Hepatocyte (in vitro differentiated cells): ENCODE measurements at regions not wholly inside any gene's neighbourhood (a gene's known extent, or its start where the extent isn't known, plus 50 kb on each side); places are given as distances from the start of the nearest gene placed in this dataset.

Experiments used
- DNase-seq: peaks from one replicate; pipeline ENCODE4 v3.0.0-alpha.2; 2016; ENCODE audit warnings: low spot score
- H2AFZ ChIP-seq: fragments of 200-600 bp; sonication (generic); 2 replicates; pipeline ENCODE4 v1.6.0; 2016; ENCODE audit warnings: antibody characterized with exemption, mild to moderate bottlenecking
- H3K27ac ChIP-seq: fragments of 200-600 bp; sonication (generic); 2 replicates; pipeline ENCODE4 v1.5.1; 2016; ENCODE audit warnings: mild to moderate bottlenecking
- H3K27me3 ChIP-seq: fragments of 200-600 bp; sonication (generic); 2 replicates; pipeline ENCODE4 v1.6.1; 2016
- H3K36me3 ChIP-seq: fragments of 200-600 bp; sonication (generic); replicated peaks from 2 replicates; pipeline ENCODE4 v1.5.1; 2016; ENCODE audit warnings: low read depth; ENCODE audit not compliant: insufficient read depth
- H3K4me1 ChIP-seq: fragments of 200-600 bp; sonication (generic); 2 replicates; pipeline ENCODE4 v1.5.1; 2016; ENCODE audit warnings: mild to moderate bottlenecking, moderate library complexity; ENCODE audit not compliant: insufficient read depth
- H3K4me2 ChIP-seq: fragments of 200-600 bp; sonication (generic); 2 replicates; pipeline ENCODE4 v1.6.0; 2016
- H3K4me3 ChIP-seq: fragments of 200-600 bp; sonication (generic); 2 replicates; pipeline ENCODE4 v1.5.1; 2016; ENCODE audit warnings: mild to moderate bottlenecking
- H3K79me2 ChIP-seq: fragments of 200-600 bp; sonication (generic); 2 replicates; pipeline ENCODE4 v1.6.0; 2017; ENCODE audit warnings: mild to moderate bottlenecking
- H3K9me2 ChIP-seq: fragments of 200-600 bp; sonication (generic); replicated peaks from 2 replicates; pipeline ENCODE4 v1.6.0; 2017; ENCODE audit warnings: mild to moderate bottlenecking; ENCODE audit not compliant: insufficient read depth
- H3K9me3 ChIP-seq: fragments of 200-600 bp; sonication (generic); 2 replicates; pipeline ENCODE4 v1.5.1; 2016; ENCODE audit warnings: low read depth, mild to moderate bottlenecking
- H4K20me1 ChIP-seq: fragments of 200-600 bp; sonication (generic); 2 replicates; pipeline ENCODE4 v1.6.0; 2016; ENCODE audit warnings: mild to moderate bottlenecking; ENCODE audit not compliant: insufficient read depth, poor library complexity, severe bottlenecking
- EZH2 ChIP-seq: fragments of 200-600 bp; sonication (generic); IDR thresholded peaks from 2 replicates; pipeline ENCODE4 v1.6.1; 2016; ENCODE audit warnings: antibody characterized with exemption, mild to moderate bottlenecking, borderline replicate concordance
- EZH2phosphoT487 ChIP-seq: fragments of 200-600 bp; sonication (generic); IDR thresholded peaks from one replicate; pipeline ENCODE4 v1.6.1; 2018; ENCODE audit warnings: antibody characterized with exemption, mild to moderate bottlenecking, low read depth, moderate library complexity; ENCODE audit not compliant: unreplicated experiment, severe bottlenecking
- WGBS: methylation state at CpG from one replicate; pipeline ENCODE4 v1.1.6; 2016; ENCODE audit warnings: low lambda C conversion rate; ENCODE audit errors: missing lambda C conversion rate; 5-methylcytosine and 5-hydroxymethylcytosine counted together
- TF ChIP-seq, protein P1 (sequence below): fragments of 200-600 bp; sonication (generic); IDR thresholded peaks from 2 replicates; pipeline ENCODE4 v1.5.1; 2016; ENCODE audit warnings: antibody characterized with exemption, mild to moderate bottlenecking; ENCODE audit not compliant: poor library complexity

DNA sequence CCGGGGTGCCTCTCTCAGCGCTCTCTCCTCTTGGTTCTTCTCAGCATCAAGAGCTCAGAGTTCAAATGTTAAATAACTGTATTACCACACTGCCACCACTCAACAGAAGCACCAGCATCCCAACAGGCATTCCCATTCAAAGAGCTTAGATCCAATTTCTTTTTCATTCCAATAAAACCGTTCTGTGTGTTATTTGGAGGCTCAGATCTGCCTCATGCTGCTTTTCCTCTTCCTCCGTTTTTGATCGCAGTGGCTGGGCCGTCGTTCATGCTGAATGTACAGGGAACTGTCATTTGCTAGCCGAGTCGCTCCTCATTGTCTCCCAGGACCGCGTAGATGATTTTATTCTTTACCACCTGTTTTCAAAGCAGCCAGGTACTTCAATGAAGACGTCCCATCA, 798.9 kb upstream of the SALL3 start:
- no peaks in the 10 kb centered on the region for H3K4me1 ChIP-seq
- no peaks in the 10 kb centered on the region for H3K27me3 ChIP-seq
- no peaks in the 10 kb centered on the region for H3K36me3 ChIP-seq
- H3K79me2 ChIP-seq, result no peaks in the 10 kb centered on the region
- H3K27ac ChIP-seq, result no peak overlapping the region
- DNase-seq, result no peak
- TF ChIP-seq EZH2 (no peak), EZH2phosphoT487 (no peak)
- TF ChIP-seq, protein P1, sequence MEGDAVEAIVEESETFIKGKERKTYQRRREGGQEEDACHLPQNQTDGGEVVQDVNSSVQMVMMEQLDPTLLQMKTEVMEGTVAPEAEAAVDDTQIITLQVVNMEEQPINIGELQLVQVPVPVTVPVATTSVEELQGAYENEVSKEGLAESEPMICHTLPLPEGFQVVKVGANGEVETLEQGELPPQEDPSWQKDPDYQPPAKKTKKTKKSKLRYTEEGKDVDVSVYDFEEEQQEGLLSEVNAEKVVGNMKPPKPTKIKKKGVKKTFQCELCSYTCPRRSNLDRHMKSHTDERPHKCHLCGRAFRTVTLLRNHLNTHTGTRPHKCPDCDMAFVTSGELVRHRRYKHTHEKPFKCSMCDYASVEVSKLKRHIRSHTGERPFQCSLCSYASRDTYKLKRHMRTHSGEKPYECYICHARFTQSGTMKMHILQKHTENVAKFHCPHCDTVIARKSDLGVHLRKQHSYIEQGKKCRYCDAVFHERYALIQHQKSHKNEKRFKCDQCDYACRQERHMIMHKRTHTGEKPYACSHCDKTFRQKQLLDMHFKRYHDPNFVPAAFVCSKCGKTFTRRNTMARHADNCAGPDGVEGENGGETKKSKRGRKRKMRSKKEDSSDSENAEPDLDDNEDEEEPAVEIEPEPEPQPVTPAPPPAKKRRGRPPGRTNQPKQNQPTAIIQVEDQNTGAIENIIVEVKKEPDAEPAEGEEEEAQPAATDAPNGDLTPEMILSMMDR, result no peak
- H2AFZ ChIP-seq, result no peak overlapping the region
- no peak overlapping the region for H3K4me2 ChIP-seq
- no peaks in the 10 kb centered on the region for H3K9me3 ChIP-seq
- 82% methylated on average over 12 of the region's 12 CpGs for whole genome bisulfite sequencing
- H4K20me1 ChIP-seq, result no peaks in the 10 kb centered on the region
- no peak overlapping the region for H3K4me3 ChIP-seq
- no peaks in the 10 kb centered on the region for H3K9me2 ChIP-seq

DNA sequence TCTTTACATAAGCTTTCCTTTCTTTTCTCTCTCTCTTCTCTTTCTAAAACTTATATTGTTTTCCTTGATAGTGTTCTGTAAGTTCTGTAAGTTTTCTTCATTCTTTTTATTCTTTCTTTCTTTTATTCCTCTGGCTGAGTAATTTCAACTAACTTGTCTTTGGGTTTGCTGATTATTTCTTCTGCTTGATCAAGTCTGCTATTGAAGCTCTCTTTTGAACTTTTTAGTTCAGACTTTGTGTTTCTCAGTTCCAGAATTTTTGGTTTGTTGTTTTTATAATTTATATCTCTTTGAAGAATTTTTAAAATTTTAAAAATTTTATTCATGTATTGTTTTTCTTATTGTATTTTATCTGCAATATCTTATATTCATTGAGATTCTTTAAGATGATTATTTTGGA, 795.8 kb upstream of the SALL3 start:
- Histone ChIP-seq H3K27ac (no peak overlapping the region), H3K4me1 (no peaks in the 10 kb centered on the region), H3K4me3 (no peak overlapping the region), H3K79me2 (no peaks in the 10 kb centered on the region), H3K27me3 (no peaks in the 10 kb centered on the region), H2AFZ (no peak overlapping the region), H3K4me2 (no peak overlapping the region), H3K9me3 (no peaks in the 10 kb centered on the region), H3K9me2 (no peaks in the 10 kb centered on the region), H3K36me3 (no peaks in the 10 kb centered on the region), H4K20me1 (no peaks in the 10 kb centered on the region)
- no peak for TF ChIP-seq EZH2
- TF ChIP-seq EZH2phosphoT487, result no peak
- TF ChIP-seq, protein P1, result no peak
- no peak for DNase-seq

DNA sequence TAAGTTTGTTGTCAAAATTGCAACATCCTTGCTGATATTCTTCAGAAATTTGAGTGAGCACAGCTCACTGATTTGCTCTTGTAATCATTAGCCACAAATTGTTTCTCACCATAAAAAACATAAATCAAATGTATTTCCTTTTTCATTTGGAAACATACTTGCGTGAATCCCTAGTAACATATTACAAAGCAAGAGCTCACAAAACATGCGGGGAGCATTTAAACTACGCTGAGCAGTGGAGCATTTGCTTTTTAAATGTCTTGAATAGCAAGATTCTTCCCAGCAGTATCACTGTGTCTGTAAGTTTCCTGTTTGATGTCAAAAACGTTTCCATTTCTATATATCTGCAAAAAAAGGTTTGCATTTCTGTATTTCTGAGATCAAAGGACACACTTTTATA, 788.3 kb upstream of the SALL3 start:
- H3K27ac ChIP-seq, result no peak overlapping the region
- H3K36me3 ChIP-seq, result no peaks in the 10 kb centered on the region
- no peak overlapping the region for H3K4me2 ChIP-seq
- H3K9me2 ChIP-seq, result no peaks in the 10 kb centered on the region
- H3K9me3 ChIP-seq, result no peaks in the 10 kb centered on the region
- no peak overlapping the region for H2AFZ ChIP-seq
- H3K79me2 ChIP-seq, result no peaks in the 10 kb centered on the region
- no peak for DNase-seq
- H3K27me3 ChIP-seq, result no peaks in the 10 kb centered on the region
- no peak overlapping the region for H3K4me3 ChIP-seq
- H4K20me1 ChIP-seq, result no peaks in the 10 kb centered on the region
- 69% methylated on average over 4 of the region's 4 CpGs for WGBS
- no peaks in the 10 kb centered on the region for H3K4me1 ChIP-seq
- TF ChIP-seq, protein P1, result no peak
- no peak for TF ChIP-seq EZH2
- TF ChIP-seq EZH2phosphoT487, result no peak

DNA sequence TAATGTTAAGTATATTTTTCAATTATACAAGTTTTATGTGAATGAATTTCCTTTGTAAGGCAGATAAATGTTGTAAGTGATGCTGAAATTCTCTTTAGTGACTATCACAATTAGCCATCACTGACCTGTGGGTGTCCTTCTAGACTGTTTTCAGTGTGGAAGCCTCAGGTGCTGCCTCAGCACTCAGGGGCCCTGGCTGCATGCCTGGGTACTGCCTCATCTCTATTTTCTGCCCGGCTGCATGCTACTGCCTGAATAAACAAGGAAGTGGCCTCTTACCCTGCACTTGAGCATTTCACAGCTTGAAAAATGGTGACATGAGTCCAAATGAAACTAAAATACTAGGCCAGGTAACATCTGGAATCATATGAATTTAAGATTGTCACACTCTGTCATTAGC, 787.6 kb upstream of the SALL3 start:
- no peaks in the 10 kb centered on the region for H4K20me1 ChIP-seq
- no peak overlapping the region for H2AFZ ChIP-seq
- H3K79me2 ChIP-seq, result no peaks in the 10 kb centered on the region
- WGBS, result 39% methylated on average over 1 of the region's 1 CpG
- peak; percentile 58 for DNase-seq
- no peaks in the 10 kb centered on the region for H3K36me3 ChIP-seq
- no peak overlapping the region for H3K4me3 ChIP-seq
- TF ChIP-seq EZH2 (no peak), EZH2phosphoT487 (no peak)
- TF ChIP-seq, protein P1, result peak; percentile 32
- no peaks in the 10 kb centered on the region for H3K9me3 ChIP-seq
- H3K4me2 ChIP-seq, result no peak overlapping the region
- H3K4me1 ChIP-seq, result no peaks in the 10 kb centered on the region
- no peaks in the 10 kb centered on the region for H3K27me3 ChIP-seq
- H3K9me2 ChIP-seq, result no peaks in the 10 kb centered on the region
- H3K27ac ChIP-seq, result no peak overlapping the region
